HG03280 (cell line): ENCODE measurements at regions not wholly inside any gene's neighbourhood (a gene's known extent, or its start where the extent isn't known, plus 50 kb on each side); places are given as distances from the start of the nearest gene placed in this dataset.
"Not testable (repeated sequence)": the region's sequence is repeated elsewhere in the genome, so short reads cannot be mapped to it uniquely, and the experiment has no call there.

Experiments
- ATAC-seq: cut with Tn5 transposase; IDR thresholded peaks from one replicate; pipeline ENCODE4 v1.9.1; 2021; ENCODE audit warnings: mild to moderate bottlenecking, moderate library complexity; ENCODE audit not compliant: unreplicated experiment

DNA sequence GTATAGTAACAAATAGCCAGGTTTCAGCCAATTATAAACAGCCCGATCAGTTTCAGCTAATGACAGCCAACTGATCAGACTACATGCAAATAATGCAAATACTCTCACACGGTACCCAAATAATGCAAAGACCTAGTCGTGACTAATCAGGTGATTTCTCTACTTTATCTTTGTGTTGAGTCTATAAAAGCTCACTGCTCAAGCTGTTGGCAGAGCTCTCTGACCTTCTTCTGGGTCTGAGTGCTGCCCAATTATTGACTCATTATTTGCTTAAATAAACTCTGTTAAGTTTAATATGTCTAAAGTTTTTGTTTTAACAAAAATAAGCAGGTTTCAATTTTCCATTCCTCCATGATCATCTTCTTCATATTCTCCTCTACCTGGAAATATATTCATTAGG, 1971.7 kb downstream of the SUCLG1 start:
- ATAC-seq, result no peak

DNA sequence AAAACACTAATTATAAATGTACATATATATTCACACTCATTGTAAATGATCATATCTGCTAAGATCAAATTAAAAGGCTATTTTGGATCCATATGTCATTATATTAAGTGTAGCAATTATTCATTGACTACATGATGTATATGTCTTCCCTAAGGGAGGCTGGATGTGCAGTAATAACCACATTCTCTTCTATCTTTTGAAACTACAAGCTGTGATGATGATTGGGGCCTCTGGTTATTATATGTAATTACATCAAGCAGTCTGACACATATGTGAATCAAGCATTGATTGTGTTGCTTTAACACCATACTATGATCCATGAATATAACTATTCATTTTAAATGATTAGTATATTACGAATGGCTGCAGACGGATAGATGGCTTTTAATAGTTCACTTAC, 1973.4 kb downstream of the SUCLG1 start:
- ATAC-seq, result no peak

DNA sequence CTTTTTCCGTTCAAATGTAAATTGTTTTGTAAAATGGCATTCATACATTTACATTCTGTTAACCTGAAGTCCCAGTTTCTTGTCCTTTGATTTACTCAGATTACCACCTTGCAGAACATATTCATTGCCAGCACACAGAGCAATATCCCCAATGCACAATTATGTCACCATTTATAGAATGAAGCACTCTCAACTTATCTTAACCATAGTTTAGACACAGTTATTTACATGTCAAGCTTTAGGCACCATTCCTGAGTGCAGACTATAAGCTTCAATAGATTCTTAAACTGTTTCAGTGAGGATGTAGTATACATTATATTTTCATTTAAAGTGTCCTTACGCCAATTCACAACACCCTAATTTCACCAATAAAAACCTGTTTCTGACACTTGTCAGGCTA, 1977.9 kb downstream of the SUCLG1 start:
- no peak for ATAC-seq

DNA sequence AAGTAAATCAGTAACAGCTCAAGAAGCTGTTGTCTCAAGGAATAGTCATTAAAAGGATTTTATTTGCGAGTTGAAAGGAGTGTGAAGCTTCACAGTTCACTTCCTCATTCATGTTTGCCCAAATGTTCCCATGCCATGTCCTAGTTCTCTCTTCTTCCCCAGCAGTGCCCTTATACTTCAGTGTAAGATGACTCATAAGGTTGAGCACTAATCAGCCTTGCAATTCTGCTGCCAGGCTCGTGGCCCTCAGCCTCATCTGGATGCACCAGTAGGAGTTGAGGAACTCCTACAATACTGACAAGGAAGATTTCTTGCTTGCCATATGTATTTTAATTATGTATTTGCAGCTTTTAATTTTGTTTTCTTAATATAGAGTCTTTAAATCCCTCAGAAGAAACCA, 1980.4 kb downstream of the SUCLG1 start:
- ATAC-seq, result no peak

DNA sequence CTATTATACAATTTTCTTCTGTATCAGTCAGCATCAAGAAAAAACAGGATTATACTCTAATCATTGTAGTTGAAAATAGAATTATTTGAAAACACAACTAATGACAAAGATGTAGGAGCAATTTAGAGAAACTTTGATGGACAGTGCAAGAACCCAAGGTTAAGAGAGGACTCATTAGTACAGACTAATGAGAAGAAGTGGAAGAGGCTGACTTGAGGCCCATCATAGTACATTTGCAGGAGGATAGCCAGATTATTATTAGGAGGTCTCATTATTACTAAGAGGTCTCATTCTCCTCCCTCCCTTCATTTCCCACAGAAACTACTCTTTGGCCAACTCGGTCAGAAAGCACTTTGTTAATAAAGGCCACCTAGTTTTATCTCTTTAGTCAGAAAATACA, 1983.0 kb downstream of the SUCLG1 start:
- ATAC-seq, result no peak

DNA sequence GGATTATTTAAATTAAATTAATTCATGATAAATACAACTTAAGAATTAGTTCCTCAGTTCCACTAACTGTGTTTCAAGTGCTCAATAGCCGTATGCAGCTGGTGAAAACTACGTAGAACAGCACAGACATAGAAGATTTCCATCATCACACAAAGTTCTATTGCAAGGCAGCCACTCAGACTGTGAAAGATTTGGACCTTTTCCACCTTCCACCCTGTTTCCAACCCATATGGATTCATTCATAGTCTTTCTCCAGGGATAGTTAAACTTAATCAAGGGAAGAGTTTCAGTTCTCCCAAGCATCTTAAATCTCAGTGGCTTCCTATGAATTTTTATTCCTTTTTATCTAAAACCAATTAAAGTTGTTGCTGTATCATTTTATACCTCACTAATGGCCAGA, 2030.8 kb downstream of the SUCLG1 start:
- ATAC-seq, result no peak

DNA sequence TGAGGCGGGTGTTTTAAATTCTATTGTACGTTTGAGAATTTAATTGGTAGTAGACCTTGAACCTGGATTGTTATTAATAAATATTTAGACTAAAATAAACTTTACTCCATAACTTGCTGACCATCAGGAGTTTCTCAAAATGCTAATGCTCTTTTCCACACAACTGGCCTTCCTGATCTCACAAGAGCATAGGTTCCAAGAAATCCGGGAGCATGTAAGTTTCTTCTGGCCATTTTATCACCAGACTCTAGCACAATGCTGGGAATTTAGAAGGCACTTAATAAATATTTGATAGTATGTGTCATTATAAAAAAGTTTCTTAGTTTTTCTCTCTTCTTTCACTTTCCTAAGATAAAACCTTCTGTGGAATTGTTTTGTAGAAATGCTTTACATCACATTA, 2047.1 kb downstream of the SUCLG1 start:
- no peak for ATAC-seq

DNA sequence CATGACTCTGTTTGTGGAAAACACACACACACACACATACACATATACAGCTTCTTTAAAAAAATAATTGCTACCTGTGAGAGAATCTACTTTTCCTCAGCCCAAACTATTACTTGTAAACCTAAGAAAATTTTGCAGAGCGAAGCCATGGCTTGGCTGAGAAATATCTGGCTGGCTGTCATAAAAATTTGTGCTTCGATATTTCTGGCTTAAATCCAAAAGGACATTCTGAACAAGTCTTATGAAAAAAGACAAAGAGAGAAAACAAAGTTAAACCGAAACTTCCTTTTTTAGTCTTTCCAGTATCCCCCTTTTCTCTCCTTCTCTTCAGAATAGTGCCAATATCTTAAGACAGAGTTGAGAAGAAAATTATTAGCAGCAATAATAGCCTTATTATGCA, 2048.0 kb downstream of the SUCLG1 start:
- no peak for ATAC-seq

DNA sequence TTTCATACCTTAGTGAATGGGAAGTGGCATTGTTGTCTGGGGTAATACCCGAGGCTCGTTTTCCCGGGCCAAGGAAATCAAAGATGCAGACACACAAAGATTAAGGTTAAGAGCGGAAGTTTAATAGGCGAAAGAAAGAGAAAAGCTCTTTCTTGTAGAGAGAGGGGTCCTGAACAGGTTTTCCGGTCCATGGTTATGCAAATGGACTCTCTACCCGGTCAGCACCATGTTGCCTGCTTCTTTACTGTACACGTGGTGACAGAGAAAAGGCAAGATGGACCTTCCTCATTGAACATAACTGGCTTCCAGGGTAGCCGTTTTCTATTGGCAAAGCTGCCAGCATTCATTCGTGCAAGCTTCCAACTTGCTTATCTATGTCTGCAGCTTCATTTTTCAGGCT, 2063.5 kb downstream of the SUCLG1 start:
- no peak for ATAC-seq

DNA sequence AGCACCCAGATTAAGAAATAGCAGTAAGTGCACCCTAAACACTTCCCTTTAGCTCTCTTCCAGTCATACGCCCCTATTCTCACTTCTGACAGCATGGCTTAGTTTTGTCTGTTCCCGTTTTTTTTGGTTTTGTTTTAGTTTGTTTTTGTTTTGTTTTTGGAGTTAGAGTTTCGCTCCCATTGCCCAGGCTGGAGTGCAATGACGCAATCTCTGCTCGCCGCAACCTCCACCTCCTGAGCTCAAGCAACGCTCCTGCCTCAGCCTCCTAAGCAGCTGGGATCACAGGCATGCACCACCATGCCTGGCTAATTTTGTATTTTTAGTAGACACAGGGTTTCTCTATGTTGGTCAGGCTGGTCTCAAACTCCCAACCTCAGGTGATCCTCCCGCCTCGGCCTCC, 2067.7 kb downstream of the SUCLG1 start:
- ATAC-seq, result no peak

DNA sequence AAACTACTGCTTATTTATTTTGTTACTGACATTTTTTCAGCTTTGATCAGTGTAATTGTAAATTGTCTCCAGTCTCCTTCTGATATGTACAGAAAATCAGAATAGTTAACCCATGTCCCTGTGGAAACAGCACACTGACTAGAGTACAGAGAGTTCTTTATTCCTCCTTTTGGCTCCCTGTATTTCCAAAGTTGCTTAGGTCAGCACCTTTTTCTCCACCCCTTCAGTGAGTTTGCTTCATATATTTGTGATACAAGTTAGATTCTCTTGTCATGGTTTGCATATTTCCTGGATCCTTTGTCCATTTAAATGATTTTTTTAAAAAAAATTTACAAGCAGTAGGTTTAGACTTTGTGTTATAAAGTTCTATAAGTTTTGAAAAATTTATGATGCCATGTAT, 2051.1 kb upstream of the LRRTM1 start:
- no peak for ATAC-seq

DNA sequence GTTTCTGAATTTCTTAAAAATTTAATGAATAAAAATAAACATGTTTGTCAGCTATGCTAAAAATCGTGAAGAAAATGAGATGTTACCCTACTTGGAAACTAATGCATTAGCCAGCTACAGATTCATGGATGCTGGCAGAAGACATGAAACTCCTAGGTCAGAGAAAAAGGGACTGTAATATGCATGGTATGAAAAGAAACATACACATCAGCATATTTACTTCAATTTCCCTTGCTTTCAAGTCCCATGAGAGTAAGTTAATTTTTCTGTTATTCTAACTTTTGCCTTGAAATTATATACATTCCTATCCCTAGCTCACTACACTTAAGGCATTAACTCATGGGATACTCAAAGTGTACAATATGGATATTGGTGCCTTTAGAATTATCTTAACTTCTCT, 2041.4 kb upstream of the LRRTM1 start:
- ATAC-seq, result no peak

DNA sequence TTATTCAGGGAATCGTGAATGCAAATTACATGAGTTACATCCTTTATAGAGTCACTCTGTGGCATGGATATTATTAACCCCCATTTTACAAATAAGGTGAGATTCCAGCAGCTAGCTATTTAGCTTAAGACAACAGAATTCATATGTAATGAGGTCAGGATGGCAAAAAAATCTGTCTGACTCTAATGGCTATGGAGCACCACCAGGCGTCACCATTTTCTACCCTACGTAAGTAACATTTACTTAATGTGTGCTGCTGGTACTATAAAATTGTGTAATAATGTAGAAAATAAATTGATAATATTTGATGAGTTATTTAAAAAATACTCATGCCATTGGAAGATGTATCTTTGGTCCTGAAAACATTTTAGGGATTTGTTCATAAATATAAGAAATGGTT, 2040.1 kb upstream of the LRRTM1 start:
- no peak for ATAC-seq

DNA sequence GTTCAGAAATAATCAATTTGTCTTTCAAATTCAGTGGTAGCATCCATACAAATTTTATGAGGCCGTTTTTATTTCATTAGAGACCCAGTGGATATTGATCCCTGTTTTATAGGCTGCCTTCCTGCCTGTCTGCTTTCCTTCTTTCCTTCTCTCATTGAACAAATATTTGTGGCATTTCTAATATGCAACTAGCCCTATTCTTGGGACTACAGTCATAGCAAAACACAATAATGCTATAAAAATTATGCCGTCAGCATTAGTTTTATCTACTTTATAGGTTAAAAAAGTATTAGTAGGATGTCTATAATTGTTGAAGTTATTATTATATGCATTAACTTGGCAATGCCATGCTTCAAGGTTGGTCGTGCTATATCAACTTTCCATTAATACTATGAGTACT, 2037.8 kb upstream of the LRRTM1 start:
- no peak for ATAC-seq

DNA sequence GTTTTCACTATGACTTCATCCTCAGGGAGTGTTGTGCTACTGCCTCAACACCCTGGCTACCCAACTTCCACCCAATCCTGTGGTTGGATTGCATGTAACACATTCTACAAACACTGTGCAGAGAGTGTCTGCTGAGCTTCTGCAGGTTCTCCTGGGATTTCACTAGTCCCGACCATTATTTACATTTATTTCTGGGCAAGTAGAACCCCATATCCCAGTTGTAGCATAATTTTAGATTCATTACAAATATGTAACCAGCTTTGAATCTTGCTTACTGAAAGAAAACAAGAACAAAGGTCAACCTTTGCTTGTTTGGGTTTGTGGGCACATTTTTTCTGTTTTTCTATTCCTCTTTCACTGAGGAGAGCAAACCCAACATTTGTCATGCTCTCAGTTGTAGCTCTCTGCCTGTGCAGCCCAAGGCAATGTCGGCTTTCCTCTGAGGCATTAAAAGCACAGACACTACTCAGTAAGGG, 2036.1 kb upstream of the LRRTM1 start:
- ATAC-seq, result no peak

DNA sequence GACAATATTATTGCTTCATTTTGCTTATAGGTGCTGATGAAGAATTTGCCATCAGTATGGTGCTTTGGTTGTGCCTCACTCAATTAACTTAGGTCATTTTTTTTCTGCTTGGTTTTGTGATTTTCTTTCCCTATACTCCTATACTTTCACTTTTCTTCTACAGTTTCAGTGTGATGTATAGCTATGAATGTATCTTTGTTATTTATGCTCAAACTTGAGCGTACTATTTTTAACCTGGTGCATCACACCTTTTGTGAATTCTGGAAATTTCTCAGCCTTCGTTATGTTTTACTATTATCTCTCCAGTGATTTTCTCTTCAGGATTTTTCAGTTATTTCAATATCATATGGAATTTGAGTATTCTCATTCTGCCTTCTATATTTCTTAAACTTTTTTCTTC, 2035.3 kb upstream of the LRRTM1 start:
- ATAC-seq, result no peak

DNA sequence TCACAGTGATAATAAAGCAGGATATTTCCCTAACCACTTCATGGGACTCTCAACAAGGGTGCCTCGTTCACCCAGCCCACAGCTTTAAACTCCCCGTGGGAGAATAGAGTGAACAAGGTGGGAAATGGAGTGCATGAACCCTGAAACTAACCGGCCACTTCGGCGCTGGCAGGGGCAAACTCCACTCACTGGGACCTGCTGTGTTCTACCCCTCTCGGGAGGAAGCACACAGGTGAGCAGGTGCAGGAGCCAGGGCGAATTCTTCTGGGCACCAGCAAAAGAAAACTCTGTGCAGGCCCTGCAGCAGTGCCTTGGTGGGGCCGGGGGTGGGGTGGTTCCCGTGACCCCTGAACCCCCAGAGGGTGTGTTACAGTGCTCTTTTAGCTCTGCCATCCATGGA, 2029.1 kb upstream of the LRRTM1 start:
- no peak for ATAC-seq

DNA sequence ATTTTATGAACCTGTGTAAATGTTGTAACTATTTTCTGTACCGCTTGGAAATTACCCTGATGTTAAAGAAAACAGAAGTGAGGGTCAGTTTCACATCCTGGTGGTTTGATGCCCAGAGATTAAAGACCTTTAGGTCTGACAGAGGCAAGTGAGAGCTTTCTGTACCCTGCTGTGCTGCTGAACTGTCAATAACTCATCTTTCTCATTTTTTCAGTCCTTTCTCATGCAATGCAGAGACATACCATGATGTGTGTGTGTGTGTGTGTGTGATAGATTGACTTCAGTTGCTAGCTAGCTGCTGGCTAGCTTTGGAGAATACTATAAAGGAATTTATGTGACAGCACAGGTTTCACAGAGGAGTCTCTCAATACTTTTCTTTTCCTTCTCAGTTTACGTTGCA, 2025.6 kb upstream of the LRRTM1 start:
- no peak for ATAC-seq

DNA sequence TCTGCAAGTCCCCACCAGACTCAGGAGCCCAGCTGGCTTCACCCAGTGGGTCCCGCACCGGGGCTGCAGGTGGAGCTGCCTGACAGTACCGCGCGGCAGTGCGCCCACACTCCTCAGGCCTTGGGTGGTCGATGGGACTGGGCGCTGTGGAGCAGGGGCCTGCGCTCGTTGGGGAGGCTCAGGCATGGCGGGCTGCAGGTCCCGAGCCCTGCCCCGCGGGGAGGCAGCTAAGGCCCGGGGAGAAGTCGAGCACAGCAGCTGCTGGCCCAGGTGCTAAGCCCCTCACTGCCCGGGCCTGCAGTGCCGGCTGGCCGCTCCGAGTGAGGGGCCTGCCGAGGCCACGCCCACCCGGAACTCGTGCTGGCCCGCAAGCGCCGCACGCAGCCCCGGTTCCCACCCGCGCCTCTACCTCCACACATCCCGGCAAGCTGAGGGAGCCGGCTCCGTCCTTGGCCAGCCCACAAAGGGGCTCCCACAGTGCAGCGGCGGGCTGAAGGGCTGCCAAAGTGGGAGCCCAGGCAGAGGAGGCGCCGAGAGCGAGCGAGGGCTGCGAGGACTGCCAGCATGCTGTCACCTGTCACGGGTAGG, 2021.7 kb upstream of the LRRTM1 start:
- not testable (repeated sequence) for ATAC-seq

DNA sequence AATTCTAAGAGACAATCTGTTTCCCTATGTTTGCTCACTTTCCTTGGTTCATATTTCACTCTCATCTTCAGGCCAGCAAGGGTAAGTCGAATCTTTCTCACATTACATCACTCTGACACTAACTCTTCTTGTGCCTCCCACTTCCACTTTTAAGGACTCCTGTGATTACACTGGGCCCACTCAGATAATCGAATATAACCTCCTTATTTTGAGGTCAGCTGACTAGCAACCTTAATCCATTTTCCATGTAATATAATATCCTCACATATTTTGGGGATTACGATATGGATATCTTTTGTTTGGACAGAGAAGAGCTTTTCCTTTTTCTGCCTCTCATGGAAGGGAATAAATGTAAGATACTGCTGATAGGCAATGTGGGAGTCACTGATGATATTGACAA, 2015.7 kb upstream of the LRRTM1 start:
- ATAC-seq, result no peak

DNA sequence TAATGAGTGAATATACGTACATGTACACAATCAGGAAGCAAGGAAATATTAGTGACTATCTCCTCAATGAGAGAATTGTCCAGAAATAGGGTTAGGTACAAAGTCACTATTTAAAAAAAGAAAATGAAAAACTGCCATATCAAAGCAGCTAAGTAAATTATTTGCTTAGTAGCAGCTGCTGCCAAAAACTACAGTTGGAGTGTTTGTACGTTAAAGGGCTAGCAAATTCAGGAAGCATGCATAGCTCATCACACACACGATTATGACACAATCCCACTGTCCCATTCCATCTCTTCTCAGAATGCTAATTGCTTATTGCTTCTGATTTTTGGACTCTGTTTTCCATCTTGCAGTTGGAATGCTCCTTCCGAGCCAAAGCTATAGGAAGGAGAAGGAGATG, 2012.5 kb upstream of the LRRTM1 start:
- no peak for ATAC-seq

DNA sequence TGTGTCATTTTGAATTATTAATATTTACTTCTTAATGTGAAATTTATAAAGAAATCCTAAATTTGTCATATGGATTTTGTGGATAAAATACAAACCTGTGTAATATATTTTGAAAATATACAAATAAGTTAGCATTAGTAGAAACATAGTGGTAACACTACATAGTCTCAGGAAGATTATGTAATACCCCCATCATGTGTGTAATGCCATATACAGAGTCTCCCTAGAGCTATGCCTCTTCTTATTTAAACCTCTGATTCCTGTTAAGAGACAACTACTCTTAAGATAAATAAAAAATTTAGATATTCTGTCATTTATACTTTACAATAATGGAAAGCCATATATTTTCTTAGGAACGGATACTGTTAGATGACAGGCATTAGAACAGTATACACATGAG, 2012.0 kb upstream of the LRRTM1 start:
- no peak for ATAC-seq

DNA sequence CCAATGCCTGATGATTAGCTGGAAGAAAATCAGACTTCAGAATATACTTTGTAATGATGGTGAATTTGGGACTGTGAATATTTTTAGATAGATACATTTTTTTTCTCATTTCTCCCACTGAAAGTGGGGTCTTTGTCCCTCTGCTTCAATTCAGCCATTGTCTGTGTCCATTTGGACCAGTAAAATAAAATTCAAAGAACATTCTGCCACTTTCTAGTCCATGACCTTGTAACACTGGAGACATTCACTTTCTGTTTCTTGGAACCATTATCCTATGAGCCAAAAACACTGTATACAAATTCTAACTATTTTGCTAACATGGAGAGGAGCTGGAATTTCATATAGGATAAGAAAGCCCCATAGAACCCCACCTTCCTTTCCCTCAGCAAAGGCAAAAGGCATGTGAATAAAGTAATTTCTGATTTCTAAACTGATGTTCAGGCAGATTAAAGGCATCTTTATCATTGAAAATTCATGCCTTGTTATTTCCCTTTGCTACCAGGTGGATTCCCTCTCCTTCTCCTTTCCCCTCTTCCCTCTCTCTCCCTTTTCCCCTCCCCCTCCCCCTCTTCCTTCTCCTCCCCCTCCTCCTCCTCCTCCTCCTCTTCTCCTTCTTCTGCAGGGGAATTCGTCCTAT, 2010.4 kb upstream of the LRRTM1 start:
- ATAC-seq, result no peak
